Heart left ventricle (tissue), 13 donors: ENCODE measurements at regions not wholly inside any gene's neighbourhood (a gene's known extent, or its start where the extent isn't known, plus 50 kb on each side); places are given as distances from the start of the nearest gene placed in this dataset.

Experiments used
- POLR2A ChIP-seq, 2 donors: fragments of 450-650 bp; IDR thresholded peaks; one replicate each; pipeline ENCODE4 v1.6.1; 2017; ENCODE audit warnings: antibody characterized with exemption in 2 of 2, mild to moderate bottlenecking in 2 of 2, moderate library complexity in 2 of 2
- TF ChIP-seq, protein P1 (sequence below), 12 donors: fragments of 200-600 bp; sonication (generic) in 4 of 12; IDR thresholded peaks; one replicate each; pipeline versions ENCODE4 v1.5.0 to v1.8.0; 2018 to 2022; ENCODE audit warnings: antibody characterized with exemption in 12 of 12, mild to moderate bottlenecking in 5 of 12
- donor health status: ischemic (EF 13 %, LVEDD 7.1; RV severe dilation, severe dysfunction).
- donor health status: DM: no; HTN: yes; CAD: no.
- donor health status: DM: no; HTN: no; CAD: no.
- donor health status: ischemic (EF 25% LVEDD 6.9; RV normal size, moderate dysfunction).
- donor health status: ischemic (EF 25% LVEDD 5.7; RV mildly dilated, moderate dysfunction).
- donor health status: ischemic (EF 35%, LVEDD 5.7; RV mildly dilated, moderate dysfunction).
- donor health status: nonischemic (EF 11% LVEDD 7.7; RV severe dilation, severe dysfunction).
- donor health status: DM: yes; HTN: yes; CAD: no.
- donor health status: PGD.
- donor health status: ischemic (EF 29% LVEDD 5.4; RV normal size, mild dysfunction).
- donor health status: nonischemic (EF 23%, LVEDD 6.1; RV moderate dilation, normal function).

DNA sequence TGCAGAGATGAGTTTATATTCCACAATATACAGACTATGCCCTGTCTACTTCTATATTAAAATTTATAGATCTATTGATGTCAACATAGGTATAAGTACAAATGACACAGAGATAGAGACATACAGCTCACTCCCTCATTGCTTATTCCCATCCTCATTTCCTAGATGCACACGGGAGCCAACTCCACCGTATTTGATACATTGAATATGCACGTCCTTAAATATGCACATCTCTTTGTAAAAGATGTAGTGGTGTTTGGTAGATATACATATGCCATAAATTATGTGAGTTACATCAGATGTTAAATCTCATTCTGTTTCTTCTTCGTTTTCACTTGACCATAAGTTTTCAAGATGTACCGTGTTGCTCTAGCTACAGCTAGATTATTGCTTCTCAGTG, 179.2 kb upstream of the RAB6C start:
- TF ChIP-seq, protein P1, sequence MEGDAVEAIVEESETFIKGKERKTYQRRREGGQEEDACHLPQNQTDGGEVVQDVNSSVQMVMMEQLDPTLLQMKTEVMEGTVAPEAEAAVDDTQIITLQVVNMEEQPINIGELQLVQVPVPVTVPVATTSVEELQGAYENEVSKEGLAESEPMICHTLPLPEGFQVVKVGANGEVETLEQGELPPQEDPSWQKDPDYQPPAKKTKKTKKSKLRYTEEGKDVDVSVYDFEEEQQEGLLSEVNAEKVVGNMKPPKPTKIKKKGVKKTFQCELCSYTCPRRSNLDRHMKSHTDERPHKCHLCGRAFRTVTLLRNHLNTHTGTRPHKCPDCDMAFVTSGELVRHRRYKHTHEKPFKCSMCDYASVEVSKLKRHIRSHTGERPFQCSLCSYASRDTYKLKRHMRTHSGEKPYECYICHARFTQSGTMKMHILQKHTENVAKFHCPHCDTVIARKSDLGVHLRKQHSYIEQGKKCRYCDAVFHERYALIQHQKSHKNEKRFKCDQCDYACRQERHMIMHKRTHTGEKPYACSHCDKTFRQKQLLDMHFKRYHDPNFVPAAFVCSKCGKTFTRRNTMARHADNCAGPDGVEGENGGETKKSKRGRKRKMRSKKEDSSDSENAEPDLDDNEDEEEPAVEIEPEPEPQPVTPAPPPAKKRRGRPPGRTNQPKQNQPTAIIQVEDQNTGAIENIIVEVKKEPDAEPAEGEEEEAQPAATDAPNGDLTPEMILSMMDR (IDR thresholded peaks at IDR 0.05), result no peak
- TF ChIP-seq POLR2A (IDR thresholded peaks at IDR 0.05), result no peak
